H1 (cell line): ENCODE measurements at regions not wholly inside any gene's neighbourhood (a gene's known extent, or its start where the extent isn't known, plus 50 kb on each side); places are given as distances from the start of the nearest gene placed in this dataset.

Experiments
- CTCF ChIA-PET: fragments of 300-600 bp; sonication (Branson Sonifier 250); formaldehyde crosslinking; loops from one replicate; lab custom pipeline; 2021; ENCODE audit not compliant: partially characterized antibody; lab: Charles Lee
- POLR2A ChIA-PET: fragments of 300-600 bp; sonication (Branson Sonifier 250); formaldehyde crosslinking; loops from one replicate; lab custom pipeline; 2021; ENCODE audit warnings: inconsistent platforms; ENCODE audit not compliant: partially characterized antibody; lab: Charles Lee
- DNase-seq, 2 experiments: peaks; one replicate each; pipeline versions ENCODE4 v3.0.0 to v3.0.0-alpha.2; 2010 to 2022; ENCODE audit warnings: low spot score in 2 of 2, low read depth in 1 of 2, mixed read lengths in 1 of 2
- FAIRE-seq: peaks from 2 replicates; lab custom pipeline; 2011; peaks lifted over from hg19 to GRCh38; lab: Jason Lieb, UNC
- H2AFZ ChIP-seq: 2 replicates; pipeline ENCODE4 v1.8.1; 2012; ENCODE audit warnings: low read length, inconsistent platforms
- H2AK5ac ChIP-seq: 2 replicates; pipeline ENCODE4 v1.6.1; 2013; ENCODE audit warnings: low read depth, low read length
- H2BK120ac ChIP-seq: replicated peaks from 2 replicates; pipeline ENCODE3; 2013; ENCODE audit warnings: low read depth, low read length, inconsistent platforms
- H2BK12ac ChIP-seq: 2 replicates; pipeline ENCODE4 v1.6.1; 2013; ENCODE audit warnings: low read depth, low read length
- H2BK15ac ChIP-seq: 2 replicates; pipeline ENCODE4 v1.6.1; 2013; ENCODE audit warnings: low read length
- H2BK20ac ChIP-seq: 2 replicates; pipeline ENCODE4 v1.6.1; 2013; ENCODE audit warnings: low read length
- H2BK5ac ChIP-seq: 2 replicates; pipeline ENCODE4 v1.6.1; 2013; ENCODE audit warnings: low read depth, low read length
- H3K14ac ChIP-seq: 2 replicates; pipeline ENCODE4 v1.6.1; 2013; ENCODE audit warnings: inconsistent platforms; ENCODE audit not compliant: insufficient read length
- H3K18ac ChIP-seq: 2 replicates; pipeline ENCODE4 v1.6.1; 2013; ENCODE audit warnings: low read length; ENCODE audit errors: extremely low read depth
- H3K23ac ChIP-seq: 2 replicates; pipeline ENCODE4 v1.6.1; 2013; ENCODE audit warnings: inconsistent platforms; ENCODE audit not compliant: insufficient read length
- H3K23me2 ChIP-seq: 2 replicates; pipeline ENCODE4 v1.6.1; 2013; ENCODE audit warnings: low read depth, low read length
- H3K27ac ChIP-seq: 2 replicates; pipeline ENCODE4 v1.6.1; 2011; ENCODE audit warnings: low read depth, low read length, inconsistent platforms
- H3K27me3 ChIP-seq, 4 experiments: replicated peaks in 1 of 4; 1 replicate in 1 of 4; 2 replicates in 3 of 4; pipeline versions ENCODE4 v1.6.1 to v1.8.1; 2011 to 2013; ENCODE audit warnings: low read length in 3 of 4, mild to moderate bottlenecking in 3 of 4, inconsistent platforms in 2 of 4, mixed read lengths in 2 of 4, moderate library complexity in 1 of 4; ENCODE audit not compliant: control insufficient read depth in 3 of 4, insufficient read depth in 3 of 4; ENCODE audit errors: extremely low read depth in 1 of 4
- H3K36me3 ChIP-seq, 4 experiments: 2 replicates each; pipeline versions ENCODE4 v1.6.1 to v1.8.1; 2011 to 2013; ENCODE audit warnings: mild to moderate bottlenecking in 4 of 4, low read length in 3 of 4, moderate library complexity in 2 of 4, control low read depth in 1 of 4, inconsistent platforms in 1 of 4; ENCODE audit not compliant: insufficient read depth in 4 of 4, control insufficient read depth in 2 of 4
- H3K4ac ChIP-seq: replicated peaks from 2 replicates; pipeline ENCODE3; 2013; ENCODE audit warnings: low read length, low read depth, mixed read lengths, inconsistent platforms; ENCODE audit not compliant: insufficient read length
- H3K4me1 ChIP-seq, 4 experiments: replicated peaks in 1 of 4; 1 replicate in 1 of 4; 2 replicates in 3 of 4; pipeline versions ENCODE4 v1.6.1 to v1.8.1; 2011 to 2013; ENCODE audit warnings: low read length in 3 of 4, inconsistent platforms in 2 of 4, mixed read lengths in 1 of 4; ENCODE audit not compliant: insufficient read depth in 4 of 4, control insufficient read depth in 3 of 4
- H3K4me2 ChIP-seq, 2 experiments: 2 replicates each; pipeline versions ENCODE4 v1.6.1 to v1.8.1; 2011 to 2013; ENCODE audit warnings: low read depth in 2 of 2, low read length in 2 of 2, control low read depth in 1 of 2, inconsistent platforms in 1 of 2, mild to moderate bottlenecking in 1 of 2; ENCODE audit not compliant: insufficient read depth in 1 of 2
- H3K4me3 ChIP-seq, 4 experiments: fragments of 200-600, 300-600 bp in 1 of 4; sonication (generic), shearing (Covaris generic), sonication (Bioruptor Twin) in 1 of 4; 2 replicates each; pipeline versions ENCODE4 v1.5.1 to v1.8.1; 2011 to 2016; ENCODE audit warnings: low read length in 4 of 4, low read depth in 3 of 4, control low read depth in 2 of 4, inconsistent platforms in 2 of 4, mild to moderate bottlenecking in 2 of 4, mixed read lengths in 1 of 4, moderate library complexity in 1 of 4; ENCODE audit not compliant: insufficient read depth in 2 of 4; ENCODE audit errors: extremely low read depth in 1 of 4
- H3K56ac ChIP-seq: replicated peaks from 2 replicates; pipeline ENCODE3; 2013; ENCODE audit warnings: low read depth, mild to moderate bottlenecking, mixed read lengths, low read length, inconsistent platforms; ENCODE audit not compliant: insufficient read length
- H3K79me1 ChIP-seq: 2 replicates; pipeline ENCODE4 v1.6.1; 2013; ENCODE audit warnings: low read depth, low read length, control low read depth
- H3K79me2 ChIP-seq, 2 experiments: 2 replicates each; pipeline versions ENCODE4 v1.6.1 to v1.8.1; 2012 to 2013; ENCODE audit warnings: low read length in 2 of 2, mild to moderate bottlenecking in 2 of 2, inconsistent platforms in 1 of 2; ENCODE audit not compliant: insufficient read depth in 2 of 2, control insufficient read depth in 1 of 2
- H3K9ac ChIP-seq, 4 experiments: replicated peaks in 1 of 4; 1 replicate in 1 of 4; 2 replicates in 3 of 4; pipeline versions ENCODE4 v1.6.1 to v1.8.1; 2011 to 2013; ENCODE audit warnings: low read depth in 3 of 4, low read length in 3 of 4, control low read depth in 2 of 4, mild to moderate bottlenecking in 2 of 4, moderate library complexity in 2 of 4, inconsistent platforms in 1 of 4; ENCODE audit errors: extremely low read depth in 1 of 4
- H3K9me3 ChIP-seq, 2 experiments: 2 replicates each; pipeline versions ENCODE4 v1.6.1 to v1.8.1; 2012 to 2013; ENCODE audit warnings: mild to moderate bottlenecking in 2 of 2, moderate library complexity in 2 of 2, control low read depth in 1 of 2, inconsistent platforms in 1 of 2, low read depth in 1 of 2, low read length in 1 of 2, mixed read lengths in 1 of 2; ENCODE audit not compliant: insufficient read depth in 2 of 2
- H4K20me1 ChIP-seq, 2 experiments: replicated peaks in 1 of 2; 2 replicates each; pipeline versions ENCODE3 to v1.8.1; 2011 to 2013; ENCODE audit warnings: inconsistent platforms in 2 of 2, low read length in 2 of 2, mild to moderate bottlenecking in 1 of 2; ENCODE audit not compliant: insufficient read depth in 2 of 2, control insufficient read depth in 1 of 2
- H4K5ac ChIP-seq: 2 replicates; pipeline ENCODE4 v1.6.1; 2013; ENCODE audit warnings: low read length, low read depth, mixed read lengths, inconsistent platforms; ENCODE audit not compliant: insufficient read length
- H4K8ac ChIP-seq: 2 replicates; pipeline ENCODE4 v1.8.0; 2013; ENCODE audit warnings: mild to moderate bottlenecking, moderate library complexity, low read length, inconsistent platforms; ENCODE audit not compliant: insufficient read depth; ENCODE audit errors: extremely low read depth
- H4K91ac ChIP-seq: replicated peaks from 2 replicates; pipeline ENCODE3; 2013; ENCODE audit warnings: low read length, mixed read lengths, inconsistent platforms; ENCODE audit not compliant: insufficient read length
- ATF3 ChIP-seq: IDR thresholded peaks from 2 replicates; pipeline ENCODE4 v1.6.1; 2011; ENCODE audit warnings: low read depth, mild to moderate bottlenecking, low read length; ENCODE audit not compliant: insufficient read depth
- EGR1 ChIP-seq: IDR thresholded peaks from 2 replicates; pipeline ENCODE4 v1.6.1; 2011; ENCODE audit warnings: low read depth, low read length, borderline replicate concordance
- EP300 ChIP-seq, 2 experiments: IDR thresholded peaks; 1 replicate in 1 of 2; 2 replicates in 1 of 2; pipeline ENCODE4 v1.6.1; 2011 to 2012; ENCODE audit warnings: low read depth in 2 of 2, low read length in 2 of 2, mild to moderate bottlenecking in 2 of 2, borderline replicate concordance in 1 of 2, inconsistent platforms in 1 of 2, moderate library complexity in 1 of 2
- FOSL1 ChIP-seq: IDR thresholded peaks from 2 replicates; pipeline ENCODE4 v1.6.1; 2011; ENCODE audit warnings: mild to moderate bottlenecking, low read depth, low read length, moderate library complexity; ENCODE audit not compliant: insufficient read depth
- JUN ChIP-seq: IDR thresholded peaks from 2 replicates; pipeline ENCODE4 v1.6.1; 2011; ENCODE audit warnings: low read depth, mild to moderate bottlenecking, improper control_type of control experiment, low read length
- JUND ChIP-seq: IDR thresholded peaks from 2 replicates; pipeline ENCODE4 v1.6.1; 2011; ENCODE audit warnings: mild to moderate bottlenecking, improper control_type of control experiment, low read length
- KDM4A ChIP-seq: IDR thresholded peaks from one replicate; pipeline ENCODE4 v1.7.1; 2012; ENCODE audit warnings: low read depth, mild to moderate bottlenecking, moderate library complexity, low read length, inconsistent platforms; ENCODE audit not compliant: severe bottlenecking
- MAX ChIP-seq: IDR thresholded peaks from 2 replicates; pipeline ENCODE4 v1.6.1; 2012; ENCODE audit warnings: inconsistent platforms
- NANOG ChIP-seq: IDR thresholded peaks from 2 replicates; pipeline ENCODE4 v1.6.1; 2011; ENCODE audit warnings: low read length, low read depth, mild to moderate bottlenecking, inconsistent platforms; ENCODE audit not compliant: insufficient read depth, poor library complexity, severe bottlenecking
- NRF1 ChIP-seq: IDR thresholded peaks from 2 replicates; pipeline ENCODE4 v1.6.1; 2011; ENCODE audit warnings: mild to moderate bottlenecking, low read depth, low read length, improper control_type of control experiment
- PHF8 ChIP-seq: fragments of 200-600 bp; sonication (generic); conservative IDR thresholded peaks from 2 replicates; pipeline ENCODE4 v1.7.1; 2012; ENCODE audit warnings: low read depth, mild to moderate bottlenecking, inconsistent platforms, low read length, moderate library complexity
- POLR2AphosphoS5 ChIP-seq: IDR thresholded peaks from 2 replicates; pipeline ENCODE4 v1.6.1; 2011; ENCODE audit warnings: low read depth, low read length
- RFX5 ChIP-seq: IDR thresholded peaks from 2 replicates; pipeline ENCODE4 v1.6.1; 2011; ENCODE audit warnings: low read depth, low read length, improper control_type of control experiment, borderline replicate concordance
- SIX5 ChIP-seq: IDR thresholded peaks from 2 replicates; pipeline ENCODE4 v1.6.1; 2011; ENCODE audit warnings: mild to moderate bottlenecking, low read depth, low read length
- TCF12 ChIP-seq: IDR thresholded peaks from 2 replicates; pipeline ENCODE4 v1.6.1; 2011; ENCODE audit warnings: low read depth, mild to moderate bottlenecking, low read length

- Histone ChIP-seq H3K9ac (no peak overlapping the region), H2BK15ac (no peak overlapping the region), H2BK5ac (no peak overlapping the region), H2BK12ac (no peak overlapping the region), H4K91ac (no peak overlapping the region), H3K56ac (no peak overlapping the region), H3K14ac (no peak overlapping the region), H2BK20ac (no peak overlapping the region), H3K27ac (no peak overlapping the region), H2AK5ac (no peak overlapping the region), H4K20me1 (no peaks in the 10 kb centered on the region), H3K27me3 (no peaks in the 10 kb centered on the region), H3K79me1 (no peaks in the 10 kb centered on the region), H3K4ac (no peak overlapping the region), H3K23ac (no peak overlapping the region), H3K79me2 (no peaks in the 10 kb centered on the region), H3K4me2 (no peak overlapping the region), H3K4me1 (no peaks in the 10 kb centered on the region), H3K23me2 (no peaks in the 10 kb centered on the region), H3K4me3 (no peak overlapping the region), H4K8ac (no peak overlapping the region), H3K9me3 (no peaks in the 10 kb centered on the region), H2BK120ac (no peak overlapping the region), H2AFZ (no peak overlapping the region), H3K18ac (no peak overlapping the region), H4K5ac (no peak overlapping the region), H3K36me3 (no peaks in the 10 kb centered on the region)
- DNase-seq, result no peak
- no peak for FAIRE-seq
- no peak for TF ChIP-seq ATF3
- no peak for TF ChIP-seq NANOG
- TF ChIP-seq JUND, result no peak
- TF ChIP-seq KDM4A, result no peak
- TF ChIP-seq POLR2AphosphoS5, result no peak
- TF ChIP-seq FOSL1, result no peak
- no peak for TF ChIP-seq PHF8
- no peak for TF ChIP-seq MAX
- no peak for TF ChIP-seq JUN
- TF ChIP-seq RFX5, result no peak
- no peak for TF ChIP-seq TCF12
- TF ChIP-seq SIX5, result no peak
- TF ChIP-seq EGR1, result no peak
- no peak for TF ChIP-seq EP300 (IDR thresholded peaks at IDR 0.05; ENCODE audit: borderline replicate concordance in 1 of 2, low read depth in 2 of 2, low read length in 2 of 2)
- TF ChIP-seq NRF1, result no peak
- ChIA-PET POLR2A (no interaction called here), CTCF (interaction anchor here (1.5 kb wide), 1 partner anchor 52 kb away, joined by 5 read pairs; no protein-coding TSS in a partner anchor)
Observed at GRCh38 chr9:82518868-82519267, 530.3 kb downstream of the SPATA31D1 start.
